Fibroblast of mammary gland (primary cell): ENCODE measurements at regions not wholly inside any gene's neighbourhood (a gene's known extent, or its start where the extent isn't known, plus 50 kb on each side); places are given as distances from the start of the nearest gene placed in this dataset.

Source experiments
- DNase-seq: peaks from one replicate; pipeline ENCODE4 v3.0.0-alpha.2; 2010; ENCODE audit warnings: low read depth
- H3K4me3 ChIP-seq: 2 replicates; pipeline ENCODE4 v1.5.1; 2011; ENCODE audit warnings: low read depth, mild to moderate bottlenecking, low read length, moderate library complexity; ENCODE audit not compliant: control insufficient read depth
- TF ChIP-seq, protein P1 (sequence below): conservative IDR thresholded peaks from 2 replicates; pipeline ENCODE4 v1.5.1; 2011; ENCODE audit warnings: low read depth, low read length, inconsistent platforms; ENCODE audit not compliant: control insufficient read depth, insufficient read depth

GRCh38 chr17:70825321-70826125, 656.2 kb downstream of the KCNJ2 start:
- no peak overlapping the region for H3K4me3 ChIP-seq
- TF ChIP-seq, protein P1, sequence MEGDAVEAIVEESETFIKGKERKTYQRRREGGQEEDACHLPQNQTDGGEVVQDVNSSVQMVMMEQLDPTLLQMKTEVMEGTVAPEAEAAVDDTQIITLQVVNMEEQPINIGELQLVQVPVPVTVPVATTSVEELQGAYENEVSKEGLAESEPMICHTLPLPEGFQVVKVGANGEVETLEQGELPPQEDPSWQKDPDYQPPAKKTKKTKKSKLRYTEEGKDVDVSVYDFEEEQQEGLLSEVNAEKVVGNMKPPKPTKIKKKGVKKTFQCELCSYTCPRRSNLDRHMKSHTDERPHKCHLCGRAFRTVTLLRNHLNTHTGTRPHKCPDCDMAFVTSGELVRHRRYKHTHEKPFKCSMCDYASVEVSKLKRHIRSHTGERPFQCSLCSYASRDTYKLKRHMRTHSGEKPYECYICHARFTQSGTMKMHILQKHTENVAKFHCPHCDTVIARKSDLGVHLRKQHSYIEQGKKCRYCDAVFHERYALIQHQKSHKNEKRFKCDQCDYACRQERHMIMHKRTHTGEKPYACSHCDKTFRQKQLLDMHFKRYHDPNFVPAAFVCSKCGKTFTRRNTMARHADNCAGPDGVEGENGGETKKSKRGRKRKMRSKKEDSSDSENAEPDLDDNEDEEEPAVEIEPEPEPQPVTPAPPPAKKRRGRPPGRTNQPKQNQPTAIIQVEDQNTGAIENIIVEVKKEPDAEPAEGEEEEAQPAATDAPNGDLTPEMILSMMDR: no peak

DNA sequence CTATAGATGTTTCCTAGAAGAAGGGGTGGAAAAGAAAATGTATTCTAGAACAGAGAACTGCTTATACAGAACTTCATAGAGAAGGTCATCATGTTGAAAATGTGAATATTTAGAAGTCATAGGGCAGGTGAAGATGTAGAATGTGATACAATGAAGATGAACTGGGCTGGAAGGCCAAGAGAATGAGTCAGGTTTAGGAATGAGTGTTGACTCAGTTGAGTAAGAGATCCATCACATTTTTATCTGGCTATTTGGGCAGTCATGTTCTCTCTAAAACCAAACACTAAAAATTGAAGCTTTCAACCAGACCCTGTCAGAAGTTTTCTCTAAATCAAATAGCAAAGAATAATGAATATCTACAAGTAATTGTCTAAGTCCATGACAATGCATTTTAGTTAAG, 660.5 kb downstream of the KCNJ2 start:
- TF ChIP-seq, protein P1: no peak
- no peak overlapping the region for H3K4me3 ChIP-seq
- no peak for DNase-seq

More at GRCh38 chr17:70825321-70826125, 656.2 kb downstream of the KCNJ2 start:
- DNase-seq: no peak

GRCh38 chr17:70834039-70834438, 664.7 kb downstream of the KCNJ2 start:
- no peak for DNase-seq
- no peak overlapping the region for H3K4me3 ChIP-seq
- TF ChIP-seq, protein P1: no peak

DNA sequence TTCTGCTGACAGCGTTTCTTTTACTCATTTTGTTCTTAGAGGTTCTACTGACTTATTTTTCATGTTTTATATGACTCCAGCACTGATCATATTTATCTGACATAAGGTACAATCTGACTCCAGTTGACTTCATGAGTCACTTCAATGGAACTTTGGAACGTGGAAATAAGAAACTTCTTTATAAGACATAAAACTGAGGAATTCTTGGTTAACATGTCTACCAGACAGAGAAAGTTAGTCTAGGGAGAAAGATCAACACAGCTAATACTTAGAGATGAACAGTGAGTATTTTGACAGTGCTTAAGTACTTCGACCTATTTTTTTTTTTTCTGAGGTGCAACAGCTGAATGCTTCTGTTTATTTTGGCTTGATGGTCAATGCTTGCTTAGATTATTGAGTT, 679.5 kb downstream of the KCNJ2 start:
- peak; percentile 8 for DNase-seq
- H3K4me3 ChIP-seq: no peak overlapping the region
- TF ChIP-seq, protein P1: no peak

DNA sequence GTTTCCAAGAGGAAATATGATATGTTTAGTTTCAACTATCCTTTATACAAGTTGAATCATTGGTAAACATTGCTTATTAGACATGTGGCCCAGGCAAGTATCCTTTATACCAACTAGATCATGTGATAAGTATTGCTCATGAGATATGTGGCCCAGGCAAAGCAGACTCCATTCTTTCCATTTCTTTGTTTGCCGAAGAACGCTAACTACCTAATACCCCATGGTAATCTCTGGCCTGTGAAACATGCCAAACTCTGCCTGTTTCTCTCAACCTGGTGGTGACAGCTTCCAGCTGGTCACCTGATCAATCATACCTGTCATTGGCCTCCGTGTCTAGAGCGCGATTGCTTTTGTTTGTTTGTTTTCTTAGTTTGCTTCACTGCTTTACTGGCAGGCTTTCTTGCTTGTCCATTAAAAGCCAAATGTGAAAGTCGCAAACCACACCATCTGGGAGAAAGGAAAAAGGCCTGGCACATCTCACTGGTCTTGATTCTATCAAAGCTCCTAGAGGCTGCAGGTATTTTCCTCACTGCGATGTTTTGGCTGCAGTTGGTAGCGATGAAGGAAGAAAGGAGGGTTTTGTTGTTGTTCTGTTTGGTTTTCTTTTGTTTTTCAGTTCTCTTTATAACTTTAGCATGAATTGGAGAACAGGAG, 686.2 kb downstream of the KCNJ2 start:
- DNase-seq: peak; percentile 21
- TF ChIP-seq, protein P1: no peak
- H3K4me3 ChIP-seq: no peak overlapping the region

GRCh38 chr17:70857351-70857750, 688.0 kb downstream of the KCNJ2 start:
- DNase-seq: no peak
- no peak overlapping the region for H3K4me3 ChIP-seq
- TF ChIP-seq, protein P1: no peak
